ENCODE measurements at regions not wholly inside any gene's neighbourhood (a gene's known extent, or its start where the extent isn't known, plus 50 kb on each side); places are given as distances from the start of the nearest gene placed in this dataset.

DNA sequence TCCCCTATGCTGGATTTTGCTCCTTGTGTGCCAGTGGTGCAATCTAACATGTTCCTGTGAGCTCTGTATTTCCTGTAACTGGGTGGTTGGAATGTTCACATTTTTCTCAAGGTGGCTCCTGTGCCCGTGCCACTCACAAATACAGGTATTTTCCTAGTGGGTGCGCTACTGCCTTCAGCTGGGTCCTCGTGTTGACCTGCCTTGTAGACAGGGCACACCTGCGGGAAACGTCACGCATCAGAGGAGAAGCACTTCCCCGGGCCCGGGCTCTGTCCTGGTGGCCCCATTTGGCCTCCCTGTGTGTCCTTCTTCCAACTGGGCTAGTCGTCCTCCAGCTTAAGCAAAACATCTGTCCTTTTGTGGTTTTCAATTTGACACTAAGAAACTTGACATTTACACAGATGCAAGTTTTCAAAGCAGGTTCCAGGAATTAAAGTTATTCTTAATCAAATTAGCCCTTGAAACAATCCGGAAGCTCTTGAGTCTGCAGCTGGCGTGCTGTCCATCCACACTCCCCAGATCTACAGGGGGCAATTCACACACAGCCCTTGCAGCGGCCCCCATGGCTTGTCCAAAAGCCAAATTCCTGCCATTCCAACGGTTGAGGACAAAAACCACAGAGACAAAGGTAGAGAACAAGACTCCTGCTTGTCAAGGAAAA, 275.1 kb downstream of the CDC5L start:
- H3K4me3 ChIP-seq = no peak overlapping the region
- TF ChIP-seq CTCF (IDR thresholded peaks at IDR 0.05) = no peak
- H3K27ac ChIP-seq = no peak overlapping the region
- no peak for DNase-seq (ENCODE audit: low spot score)

DNA sequence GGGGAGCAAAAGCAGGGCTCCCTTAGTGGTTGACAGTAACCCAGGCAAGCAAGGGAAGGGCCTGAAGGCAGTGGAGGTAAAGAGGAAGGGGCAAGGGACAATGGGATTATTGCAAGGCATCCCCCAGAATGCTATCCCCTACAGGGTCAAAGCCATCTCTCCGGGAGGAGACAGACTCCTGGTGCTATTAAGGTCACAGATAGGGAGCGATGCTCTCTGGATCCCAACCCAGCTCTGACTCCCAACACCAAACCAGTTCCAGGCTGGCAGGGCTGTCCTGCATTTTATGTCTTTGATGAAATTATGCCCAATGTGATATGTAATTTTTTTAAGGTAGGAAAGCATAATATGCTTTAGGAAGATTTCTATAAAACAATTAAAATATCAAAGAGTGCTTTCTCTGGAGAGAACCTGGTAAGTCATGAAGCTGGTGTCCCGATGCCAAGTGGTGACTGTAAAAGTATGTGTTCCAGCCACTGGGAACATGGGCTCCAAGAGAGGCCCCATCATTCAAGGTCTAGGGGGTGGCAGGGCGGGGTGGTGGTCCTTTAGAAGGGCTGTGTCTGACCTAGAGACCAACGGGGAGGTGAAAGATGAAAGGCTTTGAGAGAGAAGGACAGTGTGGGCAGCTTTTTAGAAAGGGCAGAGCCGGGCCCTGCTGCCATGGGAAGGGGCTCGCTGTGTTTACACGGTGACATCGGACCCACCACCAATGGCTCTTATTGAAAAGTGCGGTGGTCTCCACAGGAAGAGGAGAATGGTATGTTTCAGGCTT, 276.5 kb downstream of the CDC5L start:
- no peak for DNase-seq (ENCODE audit: low spot score)
- Histone ChIP-seq H3K4me3 (no peak overlapping the region), H3K27ac (no peak overlapping the region)
- TF ChIP-seq CTCF (IDR thresholded peaks at IDR 0.05) = no peak

GRCh38 chr6:44664716-44665115, 277.2 kb downstream of the CDC5L start:
- no peak for DNase-seq (ENCODE audit: low spot score)
- no peak for TF ChIP-seq CTCF (IDR thresholded peaks at IDR 0.05)
- H3K4me3 ChIP-seq = no peak overlapping the region
- H3K27ac ChIP-seq = no peak overlapping the region

- H3K27ac ChIP-seq = no peak overlapping the region
- peak; percentile 62 for DNase-seq (ENCODE audit: low spot score)
- no peak overlapping the region for H3K4me3 ChIP-seq
- no peak for TF ChIP-seq CTCF (IDR thresholded peaks at IDR 0.05)
Observed at GRCh38 chr6:44665143-44665542, 277.6 kb downstream of the CDC5L start.

DNA sequence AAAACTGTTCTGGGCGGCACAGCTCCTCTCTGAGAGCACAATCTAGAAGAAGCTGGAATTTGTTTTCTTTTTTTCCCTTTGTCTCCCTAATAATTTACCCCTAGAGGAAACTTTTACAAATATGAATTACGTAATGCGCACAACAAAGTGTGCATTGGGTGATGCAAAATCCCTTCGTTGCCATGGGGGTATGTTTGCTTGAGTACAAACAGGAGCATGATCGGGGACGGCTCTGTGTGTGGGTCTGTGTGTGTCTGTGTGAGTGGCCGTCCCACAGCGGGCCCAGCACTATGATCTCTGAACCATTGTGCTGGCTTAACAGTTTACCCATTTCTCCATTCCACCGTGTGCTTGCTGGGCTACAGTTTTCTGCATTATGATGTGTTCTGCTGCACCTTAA, 278.2 kb downstream of the CDC5L start:
- Histone ChIP-seq H3K4me3 (no peak overlapping the region), H3K27ac (no peak overlapping the region)
- no peak for TF ChIP-seq CTCF (IDR thresholded peaks at IDR 0.05)
- DNase-seq (ENCODE audit: low spot score) = no peak

GRCh38 chr6:44666324-44666723, 278.8 kb downstream of the CDC5L start:
- peak; percentile 52 for DNase-seq (ENCODE audit: low spot score)
- no peak for TF ChIP-seq CTCF (IDR thresholded peaks at IDR 0.05)
- H3K27ac ChIP-seq = no peak overlapping the region
- no peak overlapping the region for H3K4me3 ChIP-seq

DNA sequence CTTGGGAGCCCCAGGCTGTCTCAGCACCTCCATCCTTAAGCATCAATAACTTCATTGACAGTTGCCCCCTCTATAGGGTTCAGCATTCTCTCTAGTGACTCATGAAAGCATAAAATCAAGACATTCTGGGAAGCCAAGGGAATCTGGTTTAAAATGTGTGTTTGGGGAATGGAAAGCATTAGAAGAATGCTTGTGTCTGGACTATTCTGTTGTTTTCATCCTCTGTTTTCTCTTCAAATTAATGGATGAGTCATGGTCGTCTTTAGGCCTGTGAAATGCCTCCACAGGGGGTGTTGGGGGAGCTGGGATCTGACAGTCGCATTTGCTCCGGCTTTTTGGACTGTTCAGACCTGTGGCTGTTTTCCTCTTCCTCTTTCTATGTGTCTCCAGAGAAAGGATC, 279.7 kb downstream of the CDC5L start:
- Histone ChIP-seq H3K4me3 (no peak overlapping the region), H3K27ac (no peak overlapping the region)
- peak; percentile 3 for DNase-seq (ENCODE audit: low spot score)
- TF ChIP-seq CTCF (IDR thresholded peaks at IDR 0.05) = no peak

Data from coronary artery (tissue), 2 donors.